Activated T-cell treated with anti-CD3 and anti-CD28 coated beads, Interleukin-2, amount 50 U/mL, for 24 hours (primary cell): ENCODE measurements at regions not wholly inside any gene's neighbourhood (a gene's known extent, or its start where the extent isn't known, plus 50 kb on each side); places are given as distances from the start of the nearest gene placed in this dataset.

Experiments used
- DNase-seq: peaks from one replicate; pipeline ENCODE4 v3.0.0-alpha.2; 2020
- H3K27ac Mint-ChIP-seq: 2 replicates; pipeline ENCODE4 v1.8.0; 2020; ENCODE audit warnings: mild to moderate bottlenecking, mixed read lengths
- H3K27me3 Mint-ChIP-seq: 2 replicates; pipeline ENCODE4 v1.8.0; 2020; ENCODE audit warnings: mixed read lengths
- H3K36me3 Mint-ChIP-seq: 2 replicates; pipeline ENCODE4 v1.8.0; 2020; ENCODE audit warnings: low read depth, mixed read lengths
- H3K4me1 Mint-ChIP-seq: 2 replicates; pipeline ENCODE4 v1.8.0; 2020; ENCODE audit warnings: low read depth, mixed read lengths
- H3K4me3 Mint-ChIP-seq: 2 replicates; pipeline ENCODE4 v1.8.0; 2020; ENCODE audit warnings: mild to moderate bottlenecking, moderate library complexity, mixed read lengths
- H3K9me3 Mint-ChIP-seq: 2 replicates; pipeline ENCODE4 v1.8.0; 2020; ENCODE audit warnings: mixed read lengths

DNA sequence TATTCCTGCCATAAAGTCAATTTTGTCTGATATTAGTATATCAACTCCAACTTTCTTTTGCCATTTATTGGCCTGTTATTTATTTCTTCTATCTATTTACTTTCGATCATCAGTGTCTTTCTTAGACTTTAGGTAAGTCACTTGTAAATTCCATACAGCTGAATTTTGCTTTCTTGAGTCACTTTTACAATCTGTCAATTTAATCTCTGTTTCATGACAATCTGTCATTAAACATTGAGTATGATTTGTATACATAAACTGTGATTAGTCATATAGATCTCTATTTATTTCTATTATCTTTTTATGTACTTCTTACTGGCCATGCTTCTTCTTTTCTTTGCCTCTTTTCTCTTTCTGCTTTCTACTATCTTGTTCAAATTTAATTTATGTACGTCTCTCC, 160.1 kb downstream of the TMA16 start:
- no peaks in the 10 kb centered on the region for H3K4me1 Mint-ChIP-seq
- no peak overlapping the region for H3K27ac Mint-ChIP-seq
- H3K9me3 Mint-ChIP-seq: peaks cover 7% of the 10 kb centered on the region
- no peak for DNase-seq
- no peaks in the 10 kb centered on the region for H3K36me3 Mint-ChIP-seq
- H3K4me3 Mint-ChIP-seq: no peak overlapping the region
- H3K27me3 Mint-ChIP-seq: no peaks in the 10 kb centered on the region

DNA sequence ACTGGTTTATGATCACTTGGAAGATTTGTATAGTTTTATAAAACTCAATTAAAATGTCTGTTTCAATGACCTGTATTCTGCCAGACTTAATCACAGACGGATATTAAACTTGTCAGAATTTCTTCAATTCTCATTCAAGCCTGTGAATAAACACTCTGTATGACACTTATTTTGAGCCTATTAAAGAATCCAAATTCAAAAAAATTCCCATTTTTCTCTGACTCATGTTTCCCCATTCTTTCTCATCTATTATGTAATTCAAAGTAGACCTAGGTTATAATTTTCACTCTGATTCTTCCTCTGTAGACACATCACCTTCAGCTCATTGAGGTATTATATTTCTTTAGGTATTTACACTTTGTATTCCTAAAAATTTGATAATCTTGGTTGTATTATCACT, 166.1 kb downstream of the TMA16 start:
- Mint-ChIP-seq H3K36me3 (no peaks in the 10 kb centered on the region), H3K4me3 (no peak overlapping the region), H3K4me1 (peaks cover 24% of the 10 kb centered on the region), H3K9me3 (peaks cover 3% of the 10 kb centered on the region), H3K27ac (no peak overlapping the region), H3K27me3 (no peaks in the 10 kb centered on the region)
- DNase-seq: no peak

DNA sequence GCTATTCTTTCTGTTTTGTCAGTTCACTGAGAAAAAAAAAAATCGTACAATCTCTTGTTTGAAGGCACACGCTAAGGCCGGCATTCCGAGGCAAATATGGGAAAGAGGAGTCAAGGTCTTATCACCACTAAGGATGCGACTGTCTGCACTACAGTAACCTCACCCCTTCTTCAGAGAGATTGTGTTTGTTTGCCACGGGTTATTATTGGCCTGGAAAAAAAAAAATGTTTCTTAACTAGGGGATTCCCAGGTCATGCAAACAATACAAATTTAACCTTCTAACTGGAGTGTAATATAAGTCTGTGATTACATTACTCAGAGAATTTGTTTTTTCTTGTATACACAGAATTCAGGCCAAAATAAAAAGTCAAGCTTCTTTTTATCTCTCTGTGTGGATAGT, 168.3 kb downstream of the TMA16 start:
- Mint-ChIP-seq H3K9me3 (no peaks in the 10 kb centered on the region), H3K36me3 (no peaks in the 10 kb centered on the region), H3K4me3 (no peak overlapping the region), H3K27me3 (no peaks in the 10 kb centered on the region), H3K4me1 (peaks cover 38% of the 10 kb centered on the region), H3K27ac (no peak overlapping the region)
- no peak for DNase-seq

DNA sequence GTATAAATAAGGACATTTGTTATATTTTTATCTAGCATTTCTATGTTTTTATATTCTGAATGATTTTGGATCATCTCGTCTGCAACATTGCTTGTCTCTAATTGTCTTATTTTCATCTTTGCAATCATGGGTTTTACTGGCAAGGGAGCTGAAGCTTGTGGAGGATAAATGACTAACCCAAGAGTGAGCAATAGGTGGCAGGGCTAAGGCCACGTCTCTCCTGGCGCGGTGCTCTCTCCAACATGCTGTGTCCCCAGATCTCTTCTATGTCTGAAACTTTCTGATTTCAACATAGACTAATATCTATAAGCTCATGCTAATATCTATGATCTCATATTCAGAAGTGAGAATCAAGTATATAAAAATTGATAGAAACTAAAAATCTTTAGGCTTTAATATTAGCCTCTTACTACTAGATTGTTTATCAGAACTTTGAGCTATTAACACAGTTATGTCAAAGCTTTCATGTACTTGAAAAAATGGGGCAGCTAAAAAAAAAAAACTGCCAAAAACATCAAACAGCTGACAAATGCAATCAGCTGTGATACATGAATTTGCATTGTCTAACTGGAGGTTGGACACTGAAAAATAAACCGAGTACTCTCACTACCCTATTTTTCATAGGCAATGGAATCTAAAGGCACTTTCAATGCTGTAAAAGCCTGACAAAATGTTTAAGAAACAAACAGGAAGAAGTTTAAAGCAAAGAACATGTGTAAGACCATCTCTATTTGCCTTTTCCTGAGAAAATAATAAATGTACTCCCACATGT, 169.2 kb downstream of the TMA16 start:
- H3K9me3 Mint-ChIP-seq: no peaks in the 10 kb centered on the region
- H3K4me3 Mint-ChIP-seq: no peak overlapping the region
- H3K27me3 Mint-ChIP-seq: no peaks in the 10 kb centered on the region
- H3K4me1 Mint-ChIP-seq: peaks cover 43% of the 10 kb centered on the region
- DNase-seq: no peak
- no peaks in the 10 kb centered on the region for H3K36me3 Mint-ChIP-seq
- H3K27ac Mint-ChIP-seq: no peak overlapping the region

DNA sequence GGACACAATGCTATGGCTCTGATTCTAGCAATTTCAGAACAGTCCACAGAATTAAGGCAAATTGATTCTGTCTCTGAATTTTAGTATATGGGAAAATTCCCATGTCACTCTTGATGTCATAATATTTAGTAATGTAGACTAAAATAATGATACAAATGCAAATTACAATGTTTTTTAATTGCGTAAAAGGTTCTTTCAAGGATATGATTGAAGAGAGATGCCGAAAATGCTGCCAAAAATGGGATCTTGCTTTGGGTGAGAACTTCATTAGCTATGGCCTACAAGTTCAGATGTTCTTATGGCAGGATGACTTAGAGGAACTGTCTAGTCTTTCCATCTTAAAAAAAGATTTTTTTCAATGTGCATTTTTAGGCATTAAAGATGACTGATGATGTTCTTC, 170.6 kb downstream of the TMA16 start:
- Mint-ChIP-seq H3K4me3 (no peak overlapping the region), H3K27ac (no peak overlapping the region), H3K9me3 (no peaks in the 10 kb centered on the region), H3K36me3 (no peaks in the 10 kb centered on the region), H3K27me3 (no peaks in the 10 kb centered on the region), H3K4me1 (peaks cover 43% of the 10 kb centered on the region)
- no peak for DNase-seq

DNA sequence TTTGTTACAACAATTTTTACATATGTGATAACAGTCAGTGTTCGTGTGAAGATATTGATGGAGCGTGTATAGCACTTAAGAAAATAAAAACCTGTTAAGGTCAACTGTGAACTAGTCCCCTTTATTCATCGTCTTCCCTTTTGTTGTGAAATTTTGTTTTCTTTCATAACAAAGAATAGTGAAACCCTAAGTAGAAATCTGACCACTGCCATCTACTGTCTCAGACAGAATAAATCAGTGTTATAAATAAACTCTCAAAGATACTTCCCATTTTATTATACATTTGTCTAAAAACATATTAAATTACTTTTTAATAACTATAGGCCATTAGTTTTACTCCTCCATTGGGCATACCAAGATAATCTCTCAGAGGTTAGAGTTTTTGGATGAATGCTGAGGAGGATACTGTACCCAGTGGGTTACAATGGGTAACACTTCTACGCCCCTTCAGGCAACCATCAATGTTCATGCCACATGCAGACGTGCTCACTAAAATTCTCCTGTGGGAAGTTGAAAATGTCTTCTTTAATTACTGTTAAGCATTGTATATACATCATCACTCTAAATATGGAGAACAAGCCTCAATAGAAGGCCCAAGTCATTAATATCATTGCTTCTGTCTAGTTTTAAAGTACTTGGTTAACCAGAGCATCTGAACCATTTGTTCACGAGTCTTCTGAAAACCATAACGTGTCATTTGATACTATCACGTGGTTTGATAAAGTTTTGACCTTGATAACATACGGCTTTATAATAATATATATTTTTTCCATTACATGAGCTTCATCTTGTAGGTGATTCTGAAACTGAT, 171.2 kb downstream of the TMA16 start:
- Mint-ChIP-seq H3K27ac (no peak overlapping the region), H3K4me1 (peaks cover 44% of the 10 kb centered on the region), H3K9me3 (no peaks in the 10 kb centered on the region), H3K4me3 (no peak overlapping the region), H3K36me3 (no peaks in the 10 kb centered on the region), H3K27me3 (no peaks in the 10 kb centered on the region)
- no peak for DNase-seq

DNA sequence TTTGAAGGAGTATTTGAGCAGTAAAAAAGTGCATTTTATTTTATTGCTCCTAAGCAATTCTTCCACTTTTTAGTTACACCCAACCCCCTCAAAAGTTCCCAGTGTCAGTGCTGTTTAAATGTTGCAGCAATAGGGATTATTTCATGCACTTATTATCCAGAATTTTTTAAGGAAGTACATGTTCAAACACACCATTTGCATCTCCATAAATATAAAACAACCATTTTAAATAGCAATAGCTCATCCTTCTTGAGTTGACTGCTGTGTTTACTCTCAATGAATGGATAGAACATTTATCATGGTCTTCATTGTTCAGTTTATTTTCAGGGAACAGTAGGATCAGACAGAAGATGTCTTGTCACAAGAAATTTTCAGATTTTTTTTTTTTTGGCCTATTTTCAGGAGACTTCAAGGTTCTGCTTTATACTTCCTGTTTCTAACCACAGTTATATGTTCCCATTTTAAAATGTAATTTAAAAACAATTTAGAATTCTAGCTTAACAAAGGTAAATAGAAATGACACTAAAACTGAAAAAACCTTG, 171.9 kb downstream of the TMA16 start:
- no peak for DNase-seq
- Mint-ChIP-seq H3K9me3 (no peaks in the 10 kb centered on the region), H3K36me3 (no peaks in the 10 kb centered on the region), H3K27me3 (no peaks in the 10 kb centered on the region), H3K27ac (peak overlapping the region; percentile 33), H3K4me1 (peaks cover 50% of the 10 kb centered on the region), H3K4me3 (no peak overlapping the region)

DNA sequence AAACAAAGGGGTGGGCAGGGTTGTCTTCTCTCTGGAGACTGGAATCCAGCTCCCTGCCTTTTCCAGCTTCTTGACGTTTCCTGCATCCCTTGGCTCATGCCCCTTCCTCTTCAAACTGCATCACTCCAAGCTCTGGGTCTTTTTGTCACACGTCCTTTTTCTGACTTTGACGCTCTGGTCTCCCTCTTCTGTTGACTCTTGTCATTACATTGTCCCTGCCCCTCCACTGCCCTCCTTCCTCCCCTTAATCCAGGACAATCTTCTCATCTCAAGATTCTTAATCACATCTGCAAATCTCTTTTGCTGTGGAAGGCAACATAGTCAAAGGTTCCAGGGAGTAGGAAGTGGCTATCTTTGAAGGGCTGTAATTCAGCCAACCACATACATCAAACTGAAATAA, 178.3 kb downstream of the TMA16 start:
- no peak for DNase-seq
- Mint-ChIP-seq H3K27me3 (no peaks in the 10 kb centered on the region), H3K36me3 (no peaks in the 10 kb centered on the region), H3K9me3 (no peaks in the 10 kb centered on the region), H3K4me1 (peaks cover 24% of the 10 kb centered on the region), H3K4me3 (no peak overlapping the region), H3K27ac (no peak overlapping the region)

DNA sequence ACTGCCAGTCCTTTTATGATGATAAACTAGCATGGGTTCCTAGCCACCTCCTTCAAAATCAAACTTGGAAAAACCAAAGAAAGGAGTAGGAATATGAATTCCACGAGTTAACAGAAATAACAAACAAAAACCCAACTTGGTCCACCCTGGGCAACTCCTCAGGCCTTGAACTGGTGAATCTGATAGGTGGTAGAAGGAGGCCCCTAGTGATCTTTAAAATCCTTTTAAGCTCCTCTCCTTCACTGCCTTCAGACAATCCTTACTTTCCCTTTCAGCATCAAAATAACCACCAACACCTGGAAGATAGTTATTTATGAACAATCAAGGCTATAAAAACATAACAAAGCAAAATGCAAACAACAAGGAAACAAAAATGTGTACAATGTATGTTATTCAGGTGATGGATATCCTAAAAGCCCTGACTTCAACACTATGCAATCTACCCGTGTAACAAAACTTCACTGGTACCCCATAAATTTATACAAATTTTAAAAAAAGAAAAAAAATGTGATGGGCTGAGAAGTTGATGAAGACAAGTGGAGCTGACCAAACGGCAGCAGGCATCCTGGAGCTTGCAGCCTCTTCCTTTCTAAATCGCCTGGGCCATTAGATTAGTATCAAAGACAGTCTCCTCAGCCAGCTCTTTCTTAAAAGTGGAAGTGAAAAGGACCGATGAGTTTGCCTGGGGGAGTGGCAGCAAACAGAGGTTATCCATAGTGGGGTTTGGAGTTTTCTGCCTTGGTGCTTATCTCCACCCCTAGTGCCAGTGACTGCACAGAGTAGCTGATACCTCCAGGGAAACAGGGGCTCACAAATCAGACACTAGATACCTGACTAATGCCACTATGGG, 179.6 kb downstream of the TMA16 start:
- Mint-ChIP-seq H3K36me3 (no peaks in the 10 kb centered on the region), H3K4me1 (peaks cover 19% of the 10 kb centered on the region), H3K27me3 (no peaks in the 10 kb centered on the region), H3K27ac (no peak overlapping the region), H3K4me3 (no peak overlapping the region), H3K9me3 (no peaks in the 10 kb centered on the region)
- no peak for DNase-seq

DNA sequence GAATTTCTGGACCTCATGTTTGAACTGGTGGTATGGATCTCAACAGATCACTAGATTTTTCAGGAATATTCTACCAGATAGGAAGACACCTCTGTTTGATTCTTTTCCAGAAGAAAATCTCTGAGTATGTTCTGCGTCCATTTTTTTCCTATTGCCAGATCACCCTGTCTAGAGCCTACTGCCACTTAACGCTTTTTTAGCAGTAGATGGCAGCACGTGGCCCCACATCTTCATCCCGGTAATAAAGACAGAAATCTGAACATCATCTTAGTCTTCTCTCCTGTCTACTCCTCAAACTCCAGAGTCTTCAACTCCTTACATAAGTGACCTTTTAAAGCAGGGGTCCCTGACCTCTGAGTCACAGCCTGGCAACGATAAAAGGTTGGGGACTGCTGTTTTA, 184.7 kb downstream of the TMA16 start:
- Mint-ChIP-seq H3K36me3 (no peaks in the 10 kb centered on the region), H3K9me3 (no peaks in the 10 kb centered on the region), H3K27ac (no peak overlapping the region), H3K27me3 (no peaks in the 10 kb centered on the region), H3K4me1 (peaks cover 2% of the 10 kb centered on the region), H3K4me3 (no peak overlapping the region)
- no peak for DNase-seq

DNA sequence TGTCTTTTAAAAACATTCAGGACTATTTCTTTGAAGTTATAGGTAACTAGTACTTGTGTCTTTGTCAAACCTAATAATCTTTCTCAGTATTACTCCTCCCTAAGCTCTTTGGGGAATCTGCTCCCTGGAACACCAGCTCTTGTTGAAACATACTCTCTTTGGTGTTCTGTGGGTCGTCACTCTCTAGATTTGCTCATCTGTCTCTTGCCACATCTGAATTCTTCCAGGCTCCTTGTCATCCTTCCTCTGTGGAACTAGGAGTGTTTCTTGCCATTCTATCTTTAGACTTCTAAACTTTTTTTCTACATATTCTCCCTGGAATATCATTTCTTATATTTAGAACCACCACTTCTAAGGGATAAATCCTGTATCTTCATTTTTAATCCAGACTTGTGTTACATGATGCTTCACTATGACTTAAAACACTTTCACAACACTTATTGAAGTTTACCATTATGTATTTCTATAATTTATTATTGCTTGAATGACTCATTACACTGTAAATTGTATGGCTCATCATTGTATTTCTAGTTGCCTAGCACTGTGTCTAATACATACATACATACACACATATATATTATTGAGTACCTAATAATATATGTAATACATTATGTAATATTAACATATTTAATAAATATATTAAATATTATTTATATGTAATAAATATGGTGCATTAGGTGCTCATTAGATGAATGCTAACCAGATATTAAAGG, 186.1 kb downstream of the TMA16 start:
- Mint-ChIP-seq H3K4me3 (no peak overlapping the region), H3K27me3 (no peaks in the 10 kb centered on the region), H3K4me1 (no peaks in the 10 kb centered on the region), H3K9me3 (no peaks in the 10 kb centered on the region), H3K36me3 (no peaks in the 10 kb centered on the region), H3K27ac (no peak overlapping the region)
- DNase-seq: no peak

DNA sequence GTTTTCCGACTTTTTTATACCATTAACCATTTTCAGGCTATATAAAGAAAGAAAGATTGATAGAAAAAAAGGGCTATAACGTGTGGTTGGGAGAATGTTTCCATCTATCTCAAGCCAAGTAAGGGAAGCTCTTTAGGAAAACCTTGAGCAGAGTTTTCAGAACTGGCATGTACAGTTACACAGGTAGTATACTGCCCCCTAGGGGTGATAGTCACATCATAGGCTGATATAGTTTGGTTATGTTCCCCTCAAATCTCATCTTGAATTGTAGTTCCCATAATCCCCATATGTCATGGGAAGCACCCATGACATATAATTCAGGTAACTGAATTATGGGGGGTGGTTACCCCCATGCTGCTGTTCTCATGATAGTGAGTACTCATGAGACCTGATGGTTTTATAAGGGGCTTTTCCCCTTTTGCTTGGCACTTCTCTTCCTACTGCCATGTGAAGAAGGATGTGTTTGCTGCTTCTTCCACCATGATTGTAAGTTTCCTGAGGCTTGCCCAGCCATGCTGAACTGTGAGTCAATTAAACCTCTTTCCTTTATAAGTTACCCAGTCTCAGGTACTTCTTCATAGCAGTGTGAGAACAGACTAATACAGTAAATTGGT, 186.8 kb downstream of the TMA16 start:
- Mint-ChIP-seq H3K9me3 (no peaks in the 10 kb centered on the region), H3K4me3 (no peak overlapping the region), H3K36me3 (no peaks in the 10 kb centered on the region), H3K27me3 (no peaks in the 10 kb centered on the region), H3K4me1 (no peaks in the 10 kb centered on the region), H3K27ac (no peak overlapping the region)
- DNase-seq: no peak

DNA sequence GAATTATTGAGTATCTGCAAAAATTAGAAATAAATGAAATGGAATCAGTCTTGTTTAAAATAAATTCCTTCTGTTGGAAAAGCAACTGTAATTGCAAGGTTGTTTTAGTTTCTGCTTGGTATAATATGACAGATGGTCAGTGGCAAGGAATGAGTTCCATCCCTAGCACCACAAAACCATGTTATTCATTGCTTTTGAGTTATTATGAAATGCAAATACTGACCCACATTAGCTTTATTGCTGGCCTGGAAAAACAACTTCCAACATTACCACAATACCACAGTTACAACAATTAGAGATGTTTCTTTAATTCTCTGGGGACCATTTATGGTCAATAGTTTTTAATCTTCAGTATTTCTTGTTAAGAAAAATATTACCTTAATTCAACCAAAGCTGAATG, 194.4 kb downstream of the TMA16 start:
- H3K27ac Mint-ChIP-seq: no peak overlapping the region
- no peaks in the 10 kb centered on the region for H3K4me1 Mint-ChIP-seq
- H3K4me3 Mint-ChIP-seq: no peak overlapping the region
- H3K9me3 Mint-ChIP-seq: no peaks in the 10 kb centered on the region
- DNase-seq: no peak
- peaks cover 3% of the 10 kb centered on the region for H3K27me3 Mint-ChIP-seq
- no peaks in the 10 kb centered on the region for H3K36me3 Mint-ChIP-seq

DNA sequence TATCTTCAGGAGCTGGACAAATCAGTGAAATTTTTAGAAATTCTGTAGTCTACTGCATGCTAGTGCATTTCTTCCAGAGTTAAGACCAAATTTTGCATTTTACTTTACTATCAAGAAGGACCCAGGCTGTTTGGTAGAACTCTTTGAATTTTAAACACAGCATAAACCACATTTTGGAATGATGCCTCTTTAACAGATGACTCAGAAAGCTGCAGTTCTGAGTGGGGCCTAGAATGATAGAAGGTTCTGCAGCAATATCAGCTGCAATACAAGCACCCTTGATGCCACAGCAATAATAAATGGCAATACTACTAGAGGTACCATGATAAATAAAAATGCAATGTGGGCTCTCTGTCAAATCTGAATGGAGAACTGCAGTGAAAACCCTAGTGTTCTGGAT, 198.7 kb downstream of the TMA16 start:
- no peak overlapping the region for H3K4me3 Mint-ChIP-seq
- no peaks in the 10 kb centered on the region for H3K36me3 Mint-ChIP-seq
- H3K27ac Mint-ChIP-seq: no peak overlapping the region
- DNase-seq: no peak
- H3K9me3 Mint-ChIP-seq: no peaks in the 10 kb centered on the region
- H3K4me1 Mint-ChIP-seq: no peaks in the 10 kb centered on the region
- H3K27me3 Mint-ChIP-seq: peaks cover 19% of the 10 kb centered on the region
